OCI-LY1 (cell line): ENCODE measurements at regions not wholly inside any gene's neighbourhood (a gene's known extent, or its start where the extent isn't known, plus 50 kb on each side); places are given as distances from the start of the nearest gene placed in this dataset.

ENCODE experiments used
- EZH2 ChIP-seq: fragments of 200-600 bp; sonication (generic), shearing (Covaris generic); IDR thresholded peaks from 2 replicates; pipeline ENCODE4 v1.8.0; 2017; ENCODE audit warnings: borderline replicate concordance, mixed run types, mild to moderate bottlenecking, antibody characterized with exemption, low read length, moderate library complexity, mixed read lengths
- TF ChIP-seq, protein P1 (sequence below): fragments of 200-600 bp; sonication (generic), shearing (Covaris generic); IDR thresholded peaks from 2 replicates; pipeline ENCODE4 v1.5.1; 2017; ENCODE audit warnings: mild to moderate bottlenecking, antibody characterized with exemption, low read length, moderate library complexity, mixed read lengths

DNA sequence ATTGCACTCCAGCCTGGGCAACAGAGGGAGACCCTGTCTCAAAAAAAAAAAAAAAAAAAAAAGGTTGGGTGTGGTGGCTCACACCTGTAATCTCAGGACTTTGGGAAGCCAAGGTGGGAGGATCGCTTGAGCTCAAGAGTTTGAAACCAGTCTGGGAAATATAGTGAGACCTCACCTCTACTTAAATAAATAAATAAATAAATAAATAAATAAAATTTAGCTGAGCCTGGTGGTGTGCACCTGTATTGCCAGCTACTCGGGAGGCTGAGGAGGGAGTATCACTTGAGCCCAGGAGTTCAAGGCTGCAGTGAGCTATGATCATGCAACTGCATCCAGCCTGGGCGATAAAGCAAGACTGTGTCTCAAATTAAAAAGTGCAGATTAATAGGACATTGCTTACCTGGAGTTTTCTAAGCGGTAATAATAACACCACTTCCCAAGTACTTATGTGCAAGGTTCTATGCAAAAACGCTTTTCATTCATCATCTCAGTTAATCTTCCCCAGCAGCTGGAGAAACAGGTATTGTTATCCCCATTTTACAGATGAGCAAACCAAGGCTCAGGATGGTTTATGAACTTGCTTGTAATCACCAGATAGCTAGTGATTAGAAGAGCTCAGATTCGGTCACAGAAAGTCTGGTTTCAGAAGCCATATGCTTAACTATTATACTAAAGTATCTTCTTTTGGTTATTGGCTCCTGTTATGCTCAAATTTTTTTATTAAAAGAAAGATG lies 196.5 kb upstream of the MKLN1 start:
- TF ChIP-seq, protein P1, sequence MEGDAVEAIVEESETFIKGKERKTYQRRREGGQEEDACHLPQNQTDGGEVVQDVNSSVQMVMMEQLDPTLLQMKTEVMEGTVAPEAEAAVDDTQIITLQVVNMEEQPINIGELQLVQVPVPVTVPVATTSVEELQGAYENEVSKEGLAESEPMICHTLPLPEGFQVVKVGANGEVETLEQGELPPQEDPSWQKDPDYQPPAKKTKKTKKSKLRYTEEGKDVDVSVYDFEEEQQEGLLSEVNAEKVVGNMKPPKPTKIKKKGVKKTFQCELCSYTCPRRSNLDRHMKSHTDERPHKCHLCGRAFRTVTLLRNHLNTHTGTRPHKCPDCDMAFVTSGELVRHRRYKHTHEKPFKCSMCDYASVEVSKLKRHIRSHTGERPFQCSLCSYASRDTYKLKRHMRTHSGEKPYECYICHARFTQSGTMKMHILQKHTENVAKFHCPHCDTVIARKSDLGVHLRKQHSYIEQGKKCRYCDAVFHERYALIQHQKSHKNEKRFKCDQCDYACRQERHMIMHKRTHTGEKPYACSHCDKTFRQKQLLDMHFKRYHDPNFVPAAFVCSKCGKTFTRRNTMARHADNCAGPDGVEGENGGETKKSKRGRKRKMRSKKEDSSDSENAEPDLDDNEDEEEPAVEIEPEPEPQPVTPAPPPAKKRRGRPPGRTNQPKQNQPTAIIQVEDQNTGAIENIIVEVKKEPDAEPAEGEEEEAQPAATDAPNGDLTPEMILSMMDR: no peak
- TF ChIP-seq EZH2: no peak
